ENCODE measurements at regions not wholly inside any gene's neighbourhood (a gene's known extent, or its start where the extent isn't known, plus 50 kb on each side); places are given as distances from the start of the nearest gene placed in this dataset.

DNA sequence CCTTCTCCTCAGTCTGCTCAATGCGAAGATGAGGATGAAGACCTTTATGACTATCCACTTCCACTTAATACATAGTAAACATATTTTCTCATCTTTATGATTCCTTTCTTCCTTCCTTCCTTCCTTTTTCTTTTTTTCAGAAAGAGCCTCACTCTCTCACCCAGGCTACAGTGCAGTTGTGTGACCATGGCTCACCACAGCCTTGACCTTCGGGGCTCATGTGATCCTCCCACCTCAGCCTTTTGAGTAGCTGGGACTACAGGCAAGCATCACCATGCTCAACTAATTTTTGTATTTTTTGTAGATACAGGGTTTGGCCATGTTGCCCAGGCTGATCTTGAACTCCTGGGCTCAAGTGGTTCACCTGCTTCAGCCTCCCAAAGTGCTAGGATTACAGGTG lies 52.0 kb upstream of the RAP2B start:
- TF ChIP-seq, protein P1, sequence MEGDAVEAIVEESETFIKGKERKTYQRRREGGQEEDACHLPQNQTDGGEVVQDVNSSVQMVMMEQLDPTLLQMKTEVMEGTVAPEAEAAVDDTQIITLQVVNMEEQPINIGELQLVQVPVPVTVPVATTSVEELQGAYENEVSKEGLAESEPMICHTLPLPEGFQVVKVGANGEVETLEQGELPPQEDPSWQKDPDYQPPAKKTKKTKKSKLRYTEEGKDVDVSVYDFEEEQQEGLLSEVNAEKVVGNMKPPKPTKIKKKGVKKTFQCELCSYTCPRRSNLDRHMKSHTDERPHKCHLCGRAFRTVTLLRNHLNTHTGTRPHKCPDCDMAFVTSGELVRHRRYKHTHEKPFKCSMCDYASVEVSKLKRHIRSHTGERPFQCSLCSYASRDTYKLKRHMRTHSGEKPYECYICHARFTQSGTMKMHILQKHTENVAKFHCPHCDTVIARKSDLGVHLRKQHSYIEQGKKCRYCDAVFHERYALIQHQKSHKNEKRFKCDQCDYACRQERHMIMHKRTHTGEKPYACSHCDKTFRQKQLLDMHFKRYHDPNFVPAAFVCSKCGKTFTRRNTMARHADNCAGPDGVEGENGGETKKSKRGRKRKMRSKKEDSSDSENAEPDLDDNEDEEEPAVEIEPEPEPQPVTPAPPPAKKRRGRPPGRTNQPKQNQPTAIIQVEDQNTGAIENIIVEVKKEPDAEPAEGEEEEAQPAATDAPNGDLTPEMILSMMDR (IDR thresholded peaks at IDR 0.05), result no peak
- no peak for TF ChIP-seq POLR2A (IDR thresholded peaks at IDR 0.05)
- no peak for TF ChIP-seq EP300 (IDR thresholded peaks at IDR 0.05)
